22Rv1 (cell line): ENCODE measurements at regions not wholly inside any gene's neighbourhood (a gene's known extent, or its start where the extent isn't known, plus 50 kb on each side); places are given as distances from the start of the nearest gene placed in this dataset.

Experiments
- CTCF ChIP-seq: fragments of 450-650 bp; IDR thresholded peaks from 2 replicates; pipeline ENCODE4 v1.5.1; 2017; ENCODE audit warnings: mild to moderate bottlenecking
- ZFX ChIP-seq: fragments of 450-650 bp; IDR thresholded peaks from 2 replicates; pipeline ENCODE4 v1.6.1; 2017; ENCODE audit warnings: antibody characterized with exemption, borderline replicate concordance

- no peak for TF ChIP-seq CTCF
- no peak for TF ChIP-seq ZFX
These were observed 199.7 kb downstream of the C11orf91 start for GRCh38 chr11:33500861-33501479.
